Fibroblast of lung (primary cell): ENCODE measurements at regions not wholly inside any gene's neighbourhood (a gene's known extent, or its start where the extent isn't known, plus 50 kb on each side); places are given as distances from the start of the nearest gene placed in this dataset.

Experiments used
- DNase-seq, 2 donors: peaks; one replicate each; pipeline versions ENCODE4 v3.0.0 to v3.0.0-alpha.2; 2010; ENCODE audit warnings: low read depth in 2 of 2
- H2AFZ ChIP-seq: 2 replicates; pipeline ENCODE4 v1.5.1; 2012; ENCODE audit warnings: low read length, control low read depth, inconsistent platforms
- H3K27ac ChIP-seq: 2 replicates; pipeline ENCODE4 v1.5.1; 2011; ENCODE audit warnings: low read length, control low read depth; ENCODE audit not compliant: insufficient read depth
- H3K27me3 ChIP-seq: 2 replicates; pipeline ENCODE4 v1.5.1; 2011; ENCODE audit warnings: mild to moderate bottlenecking, low read length; ENCODE audit not compliant: control insufficient read depth, insufficient read depth
- H3K36me3 ChIP-seq: 2 replicates; pipeline ENCODE4 v1.5.1; 2011; ENCODE audit warnings: low read length; ENCODE audit not compliant: control insufficient read depth, insufficient read depth
- H3K4me1 ChIP-seq: 2 replicates; pipeline ENCODE4 v1.5.1; 2011; ENCODE audit warnings: low read length; ENCODE audit not compliant: control insufficient read depth, insufficient read depth; ENCODE audit errors: extremely low read depth
- H3K4me2 ChIP-seq: 2 replicates; pipeline ENCODE4 v1.5.1; 2011; ENCODE audit warnings: low read length, control low read depth; ENCODE audit not compliant: insufficient read depth; ENCODE audit errors: extremely low read depth
- H3K4me3 ChIP-seq, 4 experiments: fragments of 200-600 bp in 1 of 4; sonication (generic) in 1 of 4; replicated peaks in 1 of 4; 2 replicates each; pipeline ENCODE4 v1.5.1; 2011 to 2016; ENCODE audit warnings: low read length in 4 of 4, low read depth in 3 of 4, mild to moderate bottlenecking in 3 of 4, control low read depth in 2 of 4, inconsistent platforms in 1 of 4, mixed read lengths in 1 of 4; ENCODE audit not compliant: insufficient read depth in 1 of 4; ENCODE audit errors: control extremely low read depth in 1 of 4
- H3K79me2 ChIP-seq: 2 replicates; pipeline ENCODE4 v1.5.1; 2012; ENCODE audit warnings: mild to moderate bottlenecking, low read length, inconsistent platforms; ENCODE audit not compliant: control insufficient read depth, insufficient read depth
- H3K9ac ChIP-seq: 2 replicates; pipeline ENCODE4 v1.5.1; 2011; ENCODE audit warnings: mild to moderate bottlenecking, low read length, control low read depth; ENCODE audit not compliant: insufficient read depth
- H3K9me3 ChIP-seq: 2 replicates; pipeline ENCODE4 v1.5.1; 2012; ENCODE audit warnings: low read depth, low read length; ENCODE audit not compliant: control insufficient read depth, insufficient read depth
- H4K20me1 ChIP-seq: 2 replicates; pipeline ENCODE4 v1.5.1; 2011; ENCODE audit warnings: low read length; ENCODE audit not compliant: control insufficient read depth, insufficient read depth; ENCODE audit errors: extremely low read depth
- EZH2 ChIP-seq: IDR thresholded peaks from 2 replicates; pipeline ENCODE4 v1.5.1; 2012; ENCODE audit warnings: low read length, control low read depth, mild to moderate bottlenecking; ENCODE audit errors: missing control alignments
- TF ChIP-seq, protein P1 (sequence below), 2 donors: IDR thresholded peaks in 1 of 2; conservative IDR thresholded peaks in 1 of 2; 1 replicate in 1 of 2; 2 replicates in 1 of 2; pipeline ENCODE4 v1.5.1; 2011 to 2012; ENCODE audit warnings: low read length in 2 of 2, control low read depth in 1 of 2, inconsistent platforms in 1 of 2, low read depth in 1 of 2, mild to moderate bottlenecking in 1 of 2

DNA sequence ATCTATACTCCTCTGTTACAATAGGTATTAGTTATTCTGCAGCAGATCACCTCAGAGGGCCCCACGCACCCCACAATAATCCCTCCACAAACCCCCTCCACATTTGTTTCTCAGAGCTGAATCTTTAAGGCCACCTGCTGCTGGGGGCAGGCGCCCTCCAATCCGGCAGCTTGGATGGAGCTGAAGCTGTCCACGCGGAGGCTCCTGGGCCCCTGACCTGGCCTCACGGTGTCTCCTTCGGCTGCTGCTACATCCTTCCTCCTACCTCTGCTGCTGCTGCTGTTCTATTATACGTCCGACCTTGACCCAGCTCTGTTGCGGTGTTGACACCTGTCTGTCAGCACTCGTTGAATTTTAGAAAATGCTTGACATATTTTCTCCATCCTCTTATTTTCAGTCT lies 430.2 kb upstream of the ZFP42 start:
- Histone ChIP-seq H4K20me1 (no peaks in the 10 kb centered on the region), H3K4me2 (no peak overlapping the region), H3K9me3 (no peaks in the 10 kb centered on the region), H3K27ac (no peak overlapping the region), H2AFZ (no peak overlapping the region), H3K4me1 (no peaks in the 10 kb centered on the region), H3K27me3 (no peaks in the 10 kb centered on the region), H3K4me3 (no peak overlapping the region), H3K9ac (no peak overlapping the region), H3K36me3 (no peaks in the 10 kb centered on the region), H3K79me2 (no peaks in the 10 kb centered on the region)
- DNase-seq = no peak
- TF ChIP-seq, protein P1, sequence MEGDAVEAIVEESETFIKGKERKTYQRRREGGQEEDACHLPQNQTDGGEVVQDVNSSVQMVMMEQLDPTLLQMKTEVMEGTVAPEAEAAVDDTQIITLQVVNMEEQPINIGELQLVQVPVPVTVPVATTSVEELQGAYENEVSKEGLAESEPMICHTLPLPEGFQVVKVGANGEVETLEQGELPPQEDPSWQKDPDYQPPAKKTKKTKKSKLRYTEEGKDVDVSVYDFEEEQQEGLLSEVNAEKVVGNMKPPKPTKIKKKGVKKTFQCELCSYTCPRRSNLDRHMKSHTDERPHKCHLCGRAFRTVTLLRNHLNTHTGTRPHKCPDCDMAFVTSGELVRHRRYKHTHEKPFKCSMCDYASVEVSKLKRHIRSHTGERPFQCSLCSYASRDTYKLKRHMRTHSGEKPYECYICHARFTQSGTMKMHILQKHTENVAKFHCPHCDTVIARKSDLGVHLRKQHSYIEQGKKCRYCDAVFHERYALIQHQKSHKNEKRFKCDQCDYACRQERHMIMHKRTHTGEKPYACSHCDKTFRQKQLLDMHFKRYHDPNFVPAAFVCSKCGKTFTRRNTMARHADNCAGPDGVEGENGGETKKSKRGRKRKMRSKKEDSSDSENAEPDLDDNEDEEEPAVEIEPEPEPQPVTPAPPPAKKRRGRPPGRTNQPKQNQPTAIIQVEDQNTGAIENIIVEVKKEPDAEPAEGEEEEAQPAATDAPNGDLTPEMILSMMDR (conservative IDR thresholded peaks at IDR 0.05 in 1 of 2, IDR thresholded peaks at IDR 0.05 in 1 of 2; ENCODE audit: low read depth in 1 of 2, low read length in 2 of 2) = no peak
- no peak for TF ChIP-seq EZH2

DNA sequence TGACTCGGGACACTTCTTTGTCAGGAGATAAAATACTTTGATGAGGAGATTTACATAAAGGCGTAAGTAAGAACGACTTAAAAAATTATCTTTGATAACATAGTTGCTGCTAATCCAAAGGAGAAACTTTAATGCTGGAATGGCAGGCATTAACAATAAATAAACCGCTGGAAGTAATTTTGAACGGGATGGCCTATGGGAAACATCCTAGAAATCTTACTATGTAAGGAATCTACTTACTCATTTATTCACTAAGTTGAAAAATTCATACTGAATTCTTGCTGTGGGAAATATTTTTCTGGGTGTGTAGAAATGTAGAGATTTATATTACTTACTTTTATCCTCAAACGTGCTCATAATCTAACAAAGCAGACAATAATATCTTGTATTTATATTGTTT lies 425.7 kb upstream of the ZFP42 start:
- DNase-seq = no peak

DNA sequence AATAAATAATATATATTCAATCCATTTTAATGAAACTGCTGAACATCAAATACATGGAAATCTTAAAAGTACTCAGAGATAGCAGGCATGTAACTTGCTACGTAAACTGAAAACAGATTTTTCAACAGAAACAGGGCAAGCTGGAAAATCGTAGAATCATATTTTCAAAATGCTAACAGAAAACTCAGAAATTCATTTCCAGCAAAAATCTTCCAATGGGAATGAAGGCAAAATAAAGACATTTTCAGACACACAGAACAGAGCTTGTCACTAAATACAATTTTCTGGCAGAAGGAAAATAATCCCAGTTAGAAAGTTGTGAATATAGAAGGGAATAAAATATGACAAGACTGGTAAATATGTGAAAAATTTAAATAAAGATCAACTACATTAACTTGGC lies 419.9 kb upstream of the ZFP42 start:
- Histone ChIP-seq H3K27ac (no peak overlapping the region), H3K4me3 (no peak overlapping the region), H3K9ac (no peak overlapping the region), H2AFZ (no peak overlapping the region), H3K4me2 (no peak overlapping the region), H3K27me3 (no peaks in the 10 kb centered on the region), H4K20me1 (no peaks in the 10 kb centered on the region), H3K9me3 (no peaks in the 10 kb centered on the region), H3K36me3 (no peaks in the 10 kb centered on the region), H3K4me1 (no peaks in the 10 kb centered on the region), H3K79me2 (no peaks in the 10 kb centered on the region)
- TF ChIP-seq EZH2 = no peak
- TF ChIP-seq, protein P1 (conservative IDR thresholded peaks at IDR 0.05 in 1 of 2, IDR thresholded peaks at IDR 0.05 in 1 of 2; ENCODE audit: low read depth in 1 of 2, low read length in 2 of 2) = no peak
- DNase-seq = no peak

More for the DNA sequence above, 425.7 kb upstream of the ZFP42 start:
- Histone ChIP-seq H3K9me3 (no peaks in the 10 kb centered on the region), H3K79me2 (no peaks in the 10 kb centered on the region), H2AFZ (no peak overlapping the region), H3K27ac (no peak overlapping the region), H3K4me2 (no peak overlapping the region), H3K4me1 (no peaks in the 10 kb centered on the region), H3K36me3 (no peaks in the 10 kb centered on the region), H4K20me1 (no peaks in the 10 kb centered on the region), H3K9ac (no peak overlapping the region), H3K27me3 (no peaks in the 10 kb centered on the region), H3K4me3 (no peak overlapping the region)
- no peak for TF ChIP-seq EZH2
- TF ChIP-seq, protein P1 (conservative IDR thresholded peaks at IDR 0.05 in 1 of 2, IDR thresholded peaks at IDR 0.05 in 1 of 2; ENCODE audit: low read depth in 1 of 2, low read length in 2 of 2) = no peak
